ENCODE measurements at regions not wholly inside any gene's neighbourhood (a gene's known extent, or its start where the extent isn't known, plus 50 kb on each side); places are given as distances from the start of the nearest gene placed in this dataset.
A peak's percentile ranks its signal among the peaks of the same experiment; 100 is the strongest.

GRCh38 chr2:226118471-226119429, 680.9 kb downstream of the IRS1 start:
- DNase-seq (ENCODE audit: low read depth): peak; percentile 67
- Histone ChIP-seq H3K36me3 (ENCODE audit: control insufficient read depth, insufficient read depth, low read length) (no peaks in the 10 kb centered on the region), H3K27me3 (ENCODE audit: control insufficient read depth, insufficient read depth, low read length) (no peaks in the 10 kb centered on the region), H3K4me3 (ENCODE audit: low read depth, low read length) (no peak overlapping the region)
- no peak for TF ChIP-seq CTCF (IDR thresholded peaks at IDR 0.05; ENCODE audit: insufficient read depth, low read length, poor library complexity, severe bottlenecking)

- no peaks in the 10 kb centered on the region for H3K36me3 ChIP-seq (ENCODE audit: control insufficient read depth, insufficient read depth, low read length)
- TF ChIP-seq CTCF (IDR thresholded peaks at IDR 0.05; ENCODE audit: insufficient read depth, low read length, poor library complexity, severe bottlenecking): no peak
- no peaks in the 10 kb centered on the region for H3K27me3 ChIP-seq (ENCODE audit: control insufficient read depth, insufficient read depth, low read length)
- H3K4me3 ChIP-seq (ENCODE audit: low read depth, low read length): no peak overlapping the region
- DNase-seq (ENCODE audit: low read depth): no peak
Observed at GRCh38 chr2:226117510-226118065, 682.0 kb downstream of the IRS1 start.

GRCh38 chr2:226116346-226116745, 683.3 kb downstream of the IRS1 start:
- Histone ChIP-seq H3K27me3 (ENCODE audit: control insufficient read depth, insufficient read depth, low read length) (no peaks in the 10 kb centered on the region), H3K36me3 (ENCODE audit: control insufficient read depth, insufficient read depth, low read length) (no peaks in the 10 kb centered on the region), H3K4me3 (ENCODE audit: low read depth, low read length) (no peak overlapping the region)
- no peak for DNase-seq (ENCODE audit: low read depth)
- no peak for TF ChIP-seq CTCF (IDR thresholded peaks at IDR 0.05; ENCODE audit: insufficient read depth, low read length, poor library complexity, severe bottlenecking)

DNA sequence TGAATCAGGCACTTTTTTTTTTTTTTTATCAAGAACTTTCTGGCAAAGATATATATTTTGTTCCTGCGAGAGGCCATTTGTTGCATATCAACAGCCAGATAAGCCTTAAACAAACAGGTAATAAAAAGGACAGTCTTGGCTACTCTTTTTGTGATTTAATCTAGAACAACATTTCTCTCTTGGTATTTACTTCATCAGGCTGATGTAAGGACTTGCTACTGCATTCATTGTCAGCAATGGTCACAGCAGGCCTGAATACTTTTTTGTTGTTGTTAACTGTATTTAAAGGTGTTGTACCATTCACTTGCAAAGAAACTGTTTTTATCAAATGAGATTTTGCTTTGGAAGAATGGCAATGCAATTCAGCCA, 683.8 kb downstream of the IRS1 start:
- no peak for TF ChIP-seq CTCF (IDR thresholded peaks at IDR 0.05; ENCODE audit: insufficient read depth, low read length, poor library complexity, severe bottlenecking)
- H3K36me3 ChIP-seq (ENCODE audit: control insufficient read depth, insufficient read depth, low read length): no peaks in the 10 kb centered on the region
- no peak overlapping the region for H3K4me3 ChIP-seq (ENCODE audit: low read depth, low read length)
- no peaks in the 10 kb centered on the region for H3K27me3 ChIP-seq (ENCODE audit: control insufficient read depth, insufficient read depth, low read length)
- DNase-seq (ENCODE audit: low read depth): no peak

GRCh38 chr2:226115102-226115831, 684.4 kb downstream of the IRS1 start:
- no peaks in the 10 kb centered on the region for H3K27me3 ChIP-seq (ENCODE audit: control insufficient read depth, insufficient read depth, low read length)
- no peak overlapping the region for H3K4me3 ChIP-seq (ENCODE audit: low read depth, low read length)
- peak; percentile 92 for DNase-seq (ENCODE audit: low read depth)
- no peaks in the 10 kb centered on the region for H3K36me3 ChIP-seq (ENCODE audit: control insufficient read depth, insufficient read depth, low read length)
- no peak for TF ChIP-seq CTCF (IDR thresholded peaks at IDR 0.05; ENCODE audit: insufficient read depth, low read length, poor library complexity, severe bottlenecking)

All from kidney epithelial cell (primary cell).